Skeletal muscle satellite cell (primary cell): ENCODE measurements at regions not wholly inside any gene's neighbourhood (a gene's known extent, or its start where the extent isn't known, plus 50 kb on each side); places are given as distances from the start of the nearest gene placed in this dataset.

ENCODE experiments used
- H3K27me3 ChIP-seq: 2 replicates; pipeline ENCODE4 v1.7.0; 2013; ENCODE audit warnings: low read length; ENCODE audit not compliant: control insufficient read depth, insufficient read depth
- H3K36me3 ChIP-seq: 2 replicates; pipeline ENCODE4 v1.7.0; 2013; ENCODE audit warnings: mild to moderate bottlenecking, control low read depth, low read length; ENCODE audit not compliant: insufficient read depth
- H3K4me1 ChIP-seq: 2 replicates; pipeline ENCODE4 v1.7.0; 2013; ENCODE audit warnings: low read length; ENCODE audit not compliant: control insufficient read depth, insufficient read depth
- H3K4me2 ChIP-seq: 2 replicates; pipeline ENCODE4 v1.7.0; 2013; ENCODE audit warnings: mild to moderate bottlenecking, low read length
- H3K4me3 ChIP-seq: 2 replicates; pipeline ENCODE4 v1.7.0; 2013; ENCODE audit warnings: low read length
- H3K9ac ChIP-seq: 2 replicates; pipeline ENCODE4 v1.7.0; 2013; ENCODE audit warnings: mild to moderate bottlenecking, low read depth, low read length, moderate library complexity
- H3K9me3 ChIP-seq: replicated peaks from 2 replicates; pipeline ENCODE4 v1.7.0; 2013; ENCODE audit warnings: mild to moderate bottlenecking, control low read depth, low read length

DNA sequence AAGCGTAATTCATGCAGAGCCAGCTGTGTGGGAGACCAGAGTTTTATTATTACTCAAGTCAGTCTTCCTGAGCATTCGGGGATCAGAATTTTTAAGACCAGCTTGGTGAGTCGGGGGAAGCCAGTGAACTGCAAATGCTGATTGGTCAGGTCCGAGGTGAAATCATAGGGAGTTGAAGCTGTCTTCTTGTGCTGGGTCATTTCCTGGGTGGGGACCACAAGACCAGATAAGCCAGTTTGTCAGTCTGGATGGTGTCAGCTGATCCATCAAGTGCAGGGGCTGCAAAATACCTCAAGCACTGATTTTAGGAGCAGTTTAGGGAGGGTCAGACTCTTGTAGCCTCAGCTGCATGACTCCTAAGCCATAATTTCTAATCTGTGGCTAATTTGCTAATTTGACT lies 228.1 kb upstream of the ATP10A start:
- no peaks in the 10 kb centered on the region for H3K36me3 ChIP-seq
- H3K9me3 ChIP-seq: no peaks in the 10 kb centered on the region

DNA sequence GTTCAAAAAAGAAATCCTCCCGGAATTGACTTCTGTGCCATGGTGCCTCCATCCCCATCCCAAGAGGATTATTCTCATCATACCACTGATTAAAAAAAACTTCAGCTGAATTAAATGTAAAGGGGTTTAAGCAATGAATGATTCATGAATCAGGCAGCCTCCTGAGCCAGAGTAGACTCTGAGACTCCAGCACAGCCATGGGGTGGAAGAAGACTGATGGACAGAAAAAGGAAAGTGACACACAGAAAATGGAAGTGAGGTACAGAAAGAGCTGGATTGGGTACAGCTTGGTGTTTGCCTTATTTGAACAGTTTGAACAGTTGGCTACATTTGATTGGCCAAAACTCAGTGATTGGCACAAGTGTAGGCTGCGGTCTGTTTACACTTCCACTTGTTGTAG lies 224.8 kb upstream of the ATP10A start:
- no peaks in the 10 kb centered on the region for H3K36me3 ChIP-seq
- H3K9me3 ChIP-seq: no peaks in the 10 kb centered on the region
- H3K4me3 ChIP-seq: no peak overlapping the region
- H3K4me2 ChIP-seq: peak overlapping the region; percentile 50
- peak overlapping the region; percentile 24 for H3K9ac ChIP-seq
- H3K4me1 ChIP-seq: peaks cover 14% of the 10 kb centered on the region
- H3K27me3 ChIP-seq: no peaks in the 10 kb centered on the region

More for the DNA sequence above, 228.1 kb upstream of the ATP10A start:
- H3K9ac ChIP-seq: no peak overlapping the region
- no peak overlapping the region for H3K4me2 ChIP-seq
- no peak overlapping the region for H3K4me3 ChIP-seq
- no peaks in the 10 kb centered on the region for H3K27me3 ChIP-seq
- peaks cover 9% of the 10 kb centered on the region for H3K4me1 ChIP-seq

GRCh38 chr15:26087395-26087794 lies 224.3 kb upstream of the ATP10A start:
- Histone ChIP-seq H3K4me3 (no peak overlapping the region), H3K36me3 (no peaks in the 10 kb centered on the region), H3K27me3 (no peaks in the 10 kb centered on the region), H3K4me1 (peaks cover 15% of the 10 kb centered on the region), H3K9ac (peak overlapping the region; percentile 24), H3K9me3 (no peaks in the 10 kb centered on the region), H3K4me2 (peak overlapping the region; percentile 50)

- Histone ChIP-seq H3K27me3 (no peaks in the 10 kb centered on the region), H3K4me1 (peaks cover 15% of the 10 kb centered on the region), H3K9ac (no peak overlapping the region), H3K9me3 (no peaks in the 10 kb centered on the region), H3K36me3 (no peaks in the 10 kb centered on the region), H3K4me3 (no peak overlapping the region), H3K4me2 (no peak overlapping the region)
Measured at GRCh38 chr15:26084771-26085170, 221.6 kb upstream of the ATP10A start.

- Histone ChIP-seq H3K4me1 (peaks cover 15% of the 10 kb centered on the region), H3K4me2 (no peak overlapping the region), H3K9ac (no peak overlapping the region), H3K27me3 (no peaks in the 10 kb centered on the region), H3K9me3 (no peaks in the 10 kb centered on the region), H3K4me3 (no peak overlapping the region), H3K36me3 (no peaks in the 10 kb centered on the region)
Measured at GRCh38 chr15:26083896-26084295, 220.8 kb upstream of the ATP10A start.

GRCh38 chr15:26083457-26083856 lies 220.3 kb upstream of the ATP10A start:
- H3K9me3 ChIP-seq: no peaks in the 10 kb centered on the region

GRCh38 chr15:26082221-26083109 lies 219.3 kb upstream of the ATP10A start:
- Histone ChIP-seq H3K4me3 (peak overlapping the region; percentile 91), H3K9ac (peak overlapping the region; percentile 85), H3K4me1 (peaks cover 12% of the 10 kb centered on the region), H3K9me3 (no peaks in the 10 kb centered on the region), H3K4me2 (peak overlapping the region; percentile 81), H3K36me3 (no peaks in the 10 kb centered on the region), H3K27me3 (no peaks in the 10 kb centered on the region)

More at GRCh38 chr15:26083457-26083856, 220.3 kb upstream of the ATP10A start:
- no peaks in the 10 kb centered on the region for H3K27me3 ChIP-seq
- H3K4me3 ChIP-seq: no peak overlapping the region
- peaks cover 15% of the 10 kb centered on the region for H3K4me1 ChIP-seq
- H3K36me3 ChIP-seq: no peaks in the 10 kb centered on the region
- H3K9ac ChIP-seq: no peak overlapping the region
- H3K4me2 ChIP-seq: peak overlapping the region; percentile 81

DNA sequence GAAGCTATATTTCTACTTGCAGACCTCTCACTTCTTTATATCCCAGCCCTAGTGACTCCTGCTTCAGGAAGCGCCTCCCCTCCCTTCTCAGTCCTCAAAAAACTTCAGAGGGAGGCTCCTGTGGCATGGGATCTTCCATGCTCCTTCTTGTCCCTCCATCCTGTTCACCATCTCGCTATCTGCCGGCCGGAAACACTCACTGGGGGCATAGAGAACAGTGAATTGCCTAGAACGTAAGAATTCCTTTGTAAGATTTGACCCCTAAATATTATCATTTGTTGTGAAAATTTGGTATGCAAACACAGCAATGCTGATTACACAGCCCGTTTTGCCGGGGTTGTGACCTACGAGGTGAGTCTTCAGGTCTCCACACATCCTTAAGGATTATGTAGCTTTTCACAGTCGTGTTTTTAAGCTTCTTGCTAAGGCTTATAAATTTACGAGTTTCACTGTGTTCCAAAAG lies 218.7 kb upstream of the ATP10A start:
- Histone ChIP-seq H3K9me3 (no peaks in the 10 kb centered on the region), H3K9ac (no peak overlapping the region), H3K4me1 (peaks cover 6% of the 10 kb centered on the region), H3K36me3 (no peaks in the 10 kb centered on the region), H3K4me3 (no peak overlapping the region), H3K4me2 (peak overlapping the region; percentile 26), H3K27me3 (no peaks in the 10 kb centered on the region)

DNA sequence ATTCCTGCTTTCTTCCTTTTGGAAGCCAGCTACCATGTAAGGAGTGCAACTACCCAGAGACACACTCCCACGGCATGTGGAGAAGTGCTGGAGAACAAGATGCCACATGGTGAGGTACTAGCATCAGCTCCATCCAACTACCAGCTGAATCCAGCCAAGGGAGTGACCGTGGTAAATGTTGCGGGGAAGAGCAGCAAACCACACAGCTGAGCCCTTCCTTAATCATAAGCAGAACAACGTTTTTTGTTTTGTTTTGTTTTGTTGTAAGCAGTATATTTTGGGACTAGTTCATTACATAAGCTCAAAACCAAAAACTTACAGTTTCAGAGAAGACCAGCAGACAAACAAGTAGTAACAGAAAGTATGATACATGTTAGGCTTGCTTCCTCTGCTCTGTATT lies 212.6 kb upstream of the ATP10A start:
- no peak overlapping the region for H3K9ac ChIP-seq
- H3K4me2 ChIP-seq: no peak overlapping the region
- no peaks in the 10 kb centered on the region for H3K36me3 ChIP-seq
- no peaks in the 10 kb centered on the region for H3K9me3 ChIP-seq
- H3K4me1 ChIP-seq: no peaks in the 10 kb centered on the region
- no peak overlapping the region for H3K4me3 ChIP-seq
- no peaks in the 10 kb centered on the region for H3K27me3 ChIP-seq

GRCh38 chr15:26073430-26074333 lies 210.6 kb upstream of the ATP10A start:
- Histone ChIP-seq H3K4me2 (no peak overlapping the region), H3K9me3 (no peaks in the 10 kb centered on the region), H3K9ac (no peak overlapping the region), H3K4me1 (no peaks in the 10 kb centered on the region), H3K36me3 (no peaks in the 10 kb centered on the region), H3K27me3 (no peaks in the 10 kb centered on the region), H3K4me3 (no peak overlapping the region)

- Histone ChIP-seq H3K4me2 (no peak overlapping the region), H3K27me3 (no peaks in the 10 kb centered on the region), H3K9ac (no peak overlapping the region), H3K4me1 (no peaks in the 10 kb centered on the region), H3K9me3 (no peaks in the 10 kb centered on the region), H3K4me3 (no peak overlapping the region), H3K36me3 (no peaks in the 10 kb centered on the region)
Measured at GRCh38 chr15:26070095-26070532, 207.0 kb upstream of the ATP10A start.
